ENCODE measurements at regions not wholly inside any gene's neighbourhood (a gene's known extent, or its start where the extent isn't known, plus 50 kb on each side); places are given as distances from the start of the nearest gene placed in this dataset.

DNA sequence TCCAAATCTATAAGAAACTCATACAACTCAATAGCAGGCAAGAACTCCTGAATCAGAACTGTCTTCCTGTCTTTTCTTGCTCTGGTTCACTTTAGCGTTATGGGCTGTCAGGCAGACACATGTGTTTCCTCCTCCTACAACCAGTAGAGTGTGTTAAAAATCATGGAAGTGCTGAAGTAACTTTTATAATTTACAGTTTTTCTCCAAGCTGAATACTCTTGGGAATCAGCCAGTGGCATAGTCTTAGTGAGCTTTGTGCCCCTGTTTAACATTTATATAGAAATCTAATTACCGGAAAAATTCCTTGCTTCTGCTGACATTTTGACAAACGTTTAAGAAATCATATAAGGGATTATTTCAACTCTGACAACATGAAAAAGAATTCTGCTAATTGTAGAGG, 113.1 kb upstream of the RGS18 start:
- DNase-seq: no peak

- no peak for DNase-seq
These were observed 104.7 kb upstream of the RGS18 start for GRCh38 chr1:192053531-192053971.

DNA sequence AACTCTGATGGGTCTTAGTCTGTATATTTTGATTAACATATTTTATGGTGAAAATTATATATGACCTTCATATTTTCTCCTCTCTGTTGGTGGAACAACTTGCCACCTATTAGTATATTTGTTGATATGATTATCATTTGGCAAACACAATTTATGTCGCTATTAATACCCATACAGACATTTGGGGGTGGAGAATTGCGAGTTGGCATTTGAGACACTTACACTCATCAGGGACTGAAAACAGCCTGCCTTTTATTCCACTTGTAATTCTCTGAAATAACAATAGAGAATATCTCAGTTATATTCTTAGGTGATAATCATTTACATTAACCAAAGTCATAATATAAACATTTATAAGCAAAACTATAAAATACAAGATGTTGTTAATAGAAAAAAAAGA, 100.5 kb upstream of the RGS18 start:
- no peak for DNase-seq

DNA sequence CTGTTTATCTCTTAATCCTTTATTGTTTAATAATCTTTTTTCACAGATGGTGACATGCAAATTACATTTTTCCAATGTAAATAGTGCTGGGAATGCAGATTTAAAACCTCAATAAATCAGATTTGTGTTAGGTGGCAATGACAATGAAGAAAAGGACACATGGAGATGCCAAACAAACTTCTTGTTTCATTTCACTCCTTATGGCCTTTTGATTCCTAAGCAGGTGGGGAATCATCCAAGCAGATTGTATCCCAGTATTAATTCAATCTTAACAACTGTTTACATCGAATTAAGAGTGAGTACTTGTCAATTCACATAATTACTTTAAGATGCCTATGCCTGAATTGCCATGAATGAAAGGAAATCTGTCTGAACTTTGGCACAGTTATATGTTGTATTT, 98.9 kb upstream of the RGS18 start:
- no peak for DNase-seq

DNA sequence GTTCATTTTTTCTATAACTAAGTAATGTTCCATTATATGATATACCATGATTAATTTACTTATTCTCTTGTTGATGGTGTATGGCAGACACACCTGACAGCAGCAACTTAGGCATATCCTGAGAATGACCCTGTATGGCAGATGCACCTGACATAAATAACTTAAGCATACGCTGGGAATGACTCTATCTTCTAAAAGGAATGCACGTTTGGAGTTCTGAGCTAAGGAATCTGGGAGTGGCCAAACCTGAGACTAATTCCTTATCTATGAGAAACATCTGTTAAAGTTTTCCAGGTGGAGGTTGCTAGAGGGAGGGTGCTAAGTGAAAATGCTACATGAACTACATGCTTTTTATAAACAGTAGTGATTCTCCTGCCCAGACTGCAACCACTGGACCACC, 96.7 kb upstream of the RGS18 start:
- no peak for DNase-seq

DNA sequence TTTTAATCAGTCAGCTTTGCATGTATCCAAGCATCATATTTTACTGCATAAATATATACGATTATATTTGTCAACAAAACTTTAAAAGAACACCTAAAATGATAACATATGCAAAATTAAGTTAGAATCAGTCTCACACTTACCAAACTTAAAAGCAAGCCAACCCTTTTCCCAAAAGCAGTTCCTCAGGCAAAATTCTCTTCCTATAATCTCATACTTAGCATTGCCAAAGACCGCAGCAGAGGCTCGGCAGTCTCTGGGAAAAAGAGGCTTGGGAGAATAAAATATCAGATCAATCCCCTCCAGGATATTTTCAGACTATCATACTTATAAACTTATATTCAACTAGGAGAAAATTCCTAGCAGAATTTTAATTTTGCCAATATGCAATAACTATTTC, 93.2 kb upstream of the RGS18 start:
- DNase-seq: no peak

DNA sequence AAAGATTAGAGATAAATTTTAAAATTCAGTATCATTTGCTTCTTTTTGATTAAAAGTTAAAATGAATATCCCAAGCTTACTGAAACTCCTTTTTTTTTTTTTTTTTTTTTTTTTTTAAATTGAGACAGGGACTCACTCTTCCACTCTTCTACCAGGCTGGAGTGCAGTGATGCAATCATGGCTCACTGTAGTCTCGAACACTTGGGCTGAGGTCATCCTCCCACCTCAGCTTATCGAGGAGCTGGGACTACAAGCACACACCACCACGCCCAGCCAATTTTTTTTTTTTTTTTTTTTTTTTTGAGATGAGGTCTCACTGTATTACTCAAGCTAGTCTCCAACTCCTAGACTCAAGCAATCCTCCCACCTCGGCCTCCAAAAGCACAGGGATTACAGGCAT, 92.1 kb upstream of the RGS18 start:
- no peak for DNase-seq

GRCh38 chr1:192067360-192067759, 90.9 kb upstream of the RGS18 start:
- DNase-seq: no peak

DNA sequence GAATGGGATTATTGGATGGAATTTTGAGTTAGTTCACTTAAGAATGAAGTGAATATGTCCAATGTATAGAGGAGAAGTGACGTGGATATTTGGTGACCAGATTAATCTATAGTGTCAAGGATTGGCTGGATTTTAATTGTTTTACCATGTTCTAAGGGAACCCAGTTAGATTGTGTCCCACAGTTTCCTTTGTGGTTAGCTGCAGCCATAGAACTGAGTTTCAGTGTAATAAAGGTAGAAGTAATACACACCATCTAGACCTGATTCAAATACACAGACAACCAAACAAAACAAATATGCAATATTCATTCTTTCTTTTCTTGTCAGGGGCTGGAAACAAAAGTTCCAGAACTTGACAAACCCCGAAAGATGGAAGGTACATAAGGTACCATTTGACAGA, 88.0 kb upstream of the RGS18 start:
- DNase-seq: no peak

DNA sequence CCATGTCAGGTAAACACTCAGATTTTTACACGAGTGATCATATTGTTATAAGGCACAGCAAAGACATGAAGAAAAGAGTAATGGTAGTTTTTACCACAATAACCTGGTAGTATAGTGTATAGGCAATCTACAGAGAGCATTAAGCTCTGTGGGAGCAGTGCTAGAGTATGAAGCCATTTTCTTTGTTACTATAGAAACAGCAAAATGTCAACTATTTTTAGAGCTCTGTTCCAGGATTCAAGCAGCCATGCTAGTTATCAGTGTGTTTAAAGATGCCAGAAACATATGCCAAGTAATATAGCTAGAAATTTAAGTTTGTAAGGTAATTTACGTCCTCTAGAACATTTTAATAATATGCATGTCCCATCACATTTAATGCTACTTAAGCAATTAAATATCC, 77.6 kb upstream of the RGS18 start:
- DNase-seq: no peak

- no peak for DNase-seq
These were observed 76.9 kb upstream of the RGS18 start for GRCh38 chr1:192081359-192081758.

DNA sequence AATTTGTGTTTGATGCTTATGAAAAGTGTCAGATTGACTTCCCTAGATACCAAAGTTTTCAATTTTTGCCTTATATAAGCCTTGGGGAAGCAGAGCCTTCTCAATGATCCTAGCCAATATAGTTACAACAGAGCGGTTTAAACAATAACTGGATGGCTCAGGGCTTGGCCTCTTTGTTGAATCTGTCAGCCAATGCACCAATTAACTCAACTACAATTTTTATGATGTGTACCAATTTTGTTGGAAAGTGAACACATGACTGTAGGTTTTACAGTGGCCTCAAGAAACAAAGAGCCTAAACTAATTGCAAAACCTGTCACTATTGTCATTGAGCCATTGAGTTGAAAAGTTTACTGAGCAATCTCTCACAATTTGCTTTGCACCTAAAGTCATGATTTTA, 71.6 kb upstream of the RGS18 start:
- no peak for DNase-seq

DNA sequence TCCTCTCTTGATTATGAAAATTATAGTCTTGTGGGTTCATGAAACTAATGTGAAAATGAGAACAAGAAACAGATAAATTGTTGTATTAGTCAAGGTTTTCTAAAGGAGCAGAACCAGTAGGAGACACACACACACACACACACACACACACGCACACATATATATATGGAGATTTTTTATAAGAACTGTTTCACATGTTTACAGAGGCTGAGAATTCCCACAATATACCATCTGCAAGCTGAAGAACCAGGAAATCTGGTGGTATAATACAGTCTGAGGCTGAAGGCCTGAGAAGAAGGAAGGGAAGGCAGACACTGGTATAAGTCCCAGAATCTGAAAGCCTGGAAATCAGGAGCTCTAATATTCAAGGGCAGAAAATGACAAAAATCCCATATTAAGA, 70.9 kb upstream of the RGS18 start:
- no peak for DNase-seq

DNA sequence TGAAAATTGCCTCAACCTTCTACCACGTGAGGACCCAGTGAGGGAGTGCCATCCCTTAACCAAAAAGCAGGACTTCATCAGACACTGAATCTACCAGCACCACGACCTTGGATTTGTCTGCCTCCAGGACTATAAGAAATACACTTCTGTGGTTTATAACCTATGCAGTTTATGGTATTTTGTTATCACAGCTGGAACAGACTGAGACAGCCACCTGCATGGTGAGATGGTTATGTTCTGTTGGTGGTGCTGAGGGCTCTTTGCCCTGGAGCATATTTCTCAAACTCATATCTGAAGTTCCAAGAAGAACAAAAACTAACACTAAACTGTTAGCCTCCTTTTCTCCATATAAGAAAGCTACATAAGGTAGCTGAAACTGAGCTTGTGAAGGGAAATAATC, 69.8 kb upstream of the RGS18 start:
- no peak for DNase-seq

DNA sequence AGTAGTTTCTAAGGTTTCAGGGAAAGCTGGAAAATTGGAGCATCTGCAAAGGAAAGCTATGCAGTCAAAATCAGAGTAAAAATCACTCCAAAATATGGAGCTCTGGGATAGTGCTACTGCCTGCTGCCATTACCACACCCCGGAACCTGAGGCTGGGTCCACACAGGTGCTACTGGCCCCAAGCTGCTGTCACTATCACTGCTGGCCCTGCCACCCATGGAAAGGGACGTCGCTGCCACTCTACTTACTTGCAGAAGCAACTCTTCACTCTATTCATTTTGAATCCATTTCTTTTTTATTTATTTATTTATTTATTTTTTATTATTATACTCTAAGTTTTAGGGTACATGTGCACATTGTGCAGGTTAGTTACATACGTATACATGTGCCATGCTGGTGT, 60.3 kb upstream of the RGS18 start:
- no peak for DNase-seq

DNA sequence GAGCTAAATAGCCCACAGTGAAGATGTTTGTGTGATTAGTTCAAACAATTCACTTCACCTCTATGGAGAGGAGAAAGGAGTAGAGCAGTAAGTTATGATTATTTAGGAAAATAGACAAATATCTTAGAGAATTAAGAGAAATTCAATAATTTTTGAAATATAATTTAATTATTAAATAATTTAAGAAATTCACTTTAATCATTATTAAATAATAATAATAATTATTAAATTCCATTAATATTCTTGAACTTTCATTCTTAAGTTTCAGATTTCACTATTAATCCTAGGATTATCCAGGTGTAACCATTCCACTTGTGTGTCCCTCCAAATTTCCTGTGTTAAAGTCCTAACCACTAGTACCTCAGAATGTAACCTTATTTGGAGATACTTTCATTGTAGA, 58.9 kb upstream of the RGS18 start:
- no peak for DNase-seq

DNA sequence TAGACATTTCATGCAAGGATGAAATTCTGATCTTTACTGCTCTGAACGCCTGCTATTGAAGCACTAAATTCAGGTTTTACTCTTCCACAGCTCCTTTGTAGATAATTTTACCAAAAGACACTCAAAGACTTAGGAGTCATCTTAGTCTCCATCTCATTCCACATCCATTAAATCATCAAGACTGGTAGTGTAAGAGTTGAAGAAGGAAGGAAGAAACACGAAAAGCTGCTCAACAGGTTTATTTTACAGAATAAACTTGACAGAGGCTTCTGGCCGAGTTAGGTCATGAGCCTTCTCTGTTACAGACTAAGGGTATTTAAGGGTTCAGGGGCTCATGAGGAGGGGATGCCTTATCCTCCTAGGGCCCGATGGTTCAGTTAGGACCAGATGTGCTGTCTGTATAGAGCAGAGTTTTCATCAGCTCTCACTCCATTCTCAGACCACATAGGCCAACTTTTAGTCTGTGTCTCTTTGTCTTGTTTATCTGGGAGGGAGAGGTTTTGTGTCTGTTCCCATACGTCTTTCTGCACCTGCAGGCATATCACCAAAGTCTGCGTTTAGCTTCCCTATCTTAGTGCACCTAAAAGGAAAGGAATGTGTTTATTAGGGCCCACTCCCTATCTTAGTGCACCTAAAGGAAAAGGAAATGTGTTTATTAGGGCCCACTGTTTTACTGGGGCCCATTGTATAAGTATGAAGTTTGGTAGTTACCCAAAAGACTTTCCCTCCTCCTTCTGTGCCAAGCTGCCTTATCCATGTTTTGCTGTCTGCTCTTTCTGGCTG, 57.4 kb upstream of the RGS18 start:
- DNase-seq: no peak

- DNase-seq: no peak
These were observed 54.1 kb upstream of the RGS18 start for GRCh38 chr1:192104128-192104527.

- DNase-seq: no peak
These were observed 53.4 kb upstream of the RGS18 start for GRCh38 chr1:192104852-192105251.

- DNase-seq: no peak
These were observed 50.1 kb upstream of the RGS18 start for GRCh38 chr1:192108161-192108560.
